Activated CD8-positive, alpha-beta memory T cell treated with anti-CD3 and anti-CD28 coated beads, Interleukin-2, amount 50 U/mL, for 4 hours (primary cell): ENCODE measurements at regions not wholly inside any gene's neighbourhood (a gene's known extent, or its start where the extent isn't known, plus 50 kb on each side); places are given as distances from the start of the nearest gene placed in this dataset.
"Not testable (repeated sequence)": the region's sequence is repeated elsewhere in the genome, so short reads cannot be mapped to it uniquely, and the experiment has no call there.

ENCODE experiments used
- DNase-seq: peaks from one replicate; pipeline ENCODE4 v3.0.0-alpha.2; 2020

- no peak for DNase-seq
Observed at GRCh38 chr10:2616215-2616614, 451.1 kb upstream of the PFKP start.

- DNase-seq: no peak
Observed at GRCh38 chr10:2611603-2612002, 455.7 kb upstream of the PFKP start.

- DNase-seq: no peak
Observed at GRCh38 chr10:2610946-2611345, 456.4 kb upstream of the PFKP start.

GRCh38 chr10:2604891-2605290 lies 462.5 kb upstream of the PFKP start:
- no peak for DNase-seq

- DNase-seq: no peak
Observed at GRCh38 chr10:2599571-2599970, 467.8 kb upstream of the PFKP start.

GRCh38 chr10:2592360-2593160 lies 474.8 kb upstream of the PFKP start:
- no peak for DNase-seq

GRCh38 chr10:2589196-2589595 lies 478.2 kb upstream of the PFKP start:
- DNase-seq: no peak

GRCh38 chr10:2584385-2584784 lies 483.0 kb upstream of the PFKP start:
- DNase-seq: no peak

GRCh38 chr10:2576892-2577291 lies 490.5 kb upstream of the PFKP start:
- no peak for DNase-seq

GRCh38 chr10:2575460-2575859 lies 491.9 kb upstream of the PFKP start:
- no peak for DNase-seq

GRCh38 chr10:2572611-2573010 lies 494.7 kb upstream of the PFKP start:
- no peak for DNase-seq

- DNase-seq: no peak
Observed at GRCh38 chr10:2556883-2557282, 510.5 kb upstream of the PFKP start.

GRCh38 chr10:2548071-2548470 lies 519.3 kb upstream of the PFKP start:
- no peak for DNase-seq

- DNase-seq: no peak
Observed at GRCh38 chr10:2547606-2548005, 519.7 kb upstream of the PFKP start.

GRCh38 chr10:2546894-2547293 lies 520.5 kb upstream of the PFKP start:
- DNase-seq: not testable (repeated sequence)

GRCh38 chr10:2543974-2544373 lies 523.4 kb upstream of the PFKP start:
- DNase-seq: no peak

- DNase-seq: no peak
Observed at GRCh38 chr10:2543142-2543886, 524.0 kb upstream of the PFKP start.

- DNase-seq: no peak
Observed at GRCh38 chr10:2541176-2541575, 526.2 kb upstream of the PFKP start.

- no peak for DNase-seq
Observed at GRCh38 chr10:2529945-2530344, 537.4 kb upstream of the PFKP start.

- DNase-seq: no peak
Observed at GRCh38 chr10:2525781-2526180, 541.6 kb upstream of the PFKP start.

GRCh38 chr10:2519139-2519538 lies 548.2 kb upstream of the PFKP start:
- no peak for DNase-seq

- DNase-seq: no peak
Observed at GRCh38 chr10:2509081-2509531, 558.2 kb upstream of the PFKP start.

GRCh38 chr10:2501366-2501940 lies 565.9 kb upstream of the PFKP start:
- not testable (repeated sequence) for DNase-seq

GRCh38 chr10:2494399-2494798 lies 572.9 kb upstream of the PFKP start:
- no peak for DNase-seq
